Nephron progenitor cell (in vitro differentiated cells): ENCODE measurements at regions not wholly inside any gene's neighbourhood (a gene's known extent, or its start where the extent isn't known, plus 50 kb on each side); places are given as distances from the start of the nearest gene placed in this dataset.
A peak's percentile ranks its signal among the peaks of the same experiment; 100 is the strongest.
"Not testable (repeated sequence)": the region's sequence is repeated elsewhere in the genome, so short reads cannot be mapped to it uniquely, and the experiment has no call there.

Experiments used
- DNase-seq: peaks from one replicate; pipeline ENCODE4 v3.0.0; 2021
- H3K27ac Mint-ChIP-seq: 2 replicates; pipeline ENCODE4 v1.8.0; 2021; ENCODE audit warnings: mild to moderate bottlenecking, moderate library complexity, mixed read lengths
- H3K27me3 Mint-ChIP-seq: 2 replicates; pipeline ENCODE4 v1.8.0; 2021; ENCODE audit warnings: mild to moderate bottlenecking, low read depth, mixed read lengths; ENCODE audit not compliant: poor library complexity
- H3K36me3 Mint-ChIP-seq: 2 replicates; pipeline ENCODE4 v1.8.0; 2021; ENCODE audit warnings: low read depth, mixed read lengths
- H3K4me1 Mint-ChIP-seq: 2 replicates; pipeline ENCODE4 v1.8.0; 2021; ENCODE audit warnings: mixed read lengths
- H3K4me3 Mint-ChIP-seq: 2 replicates; pipeline ENCODE4 v1.8.0; 2021; ENCODE audit warnings: mild to moderate bottlenecking, moderate library complexity, mixed read lengths
- H3K9me3 Mint-ChIP-seq: 2 replicates; pipeline ENCODE4 v1.8.0; 2021; ENCODE audit warnings: mild to moderate bottlenecking, moderate library complexity, mixed read lengths
- TF ChIP-seq, protein P1 (sequence below): fragments of 200-600 bp; sonication (generic); IDR thresholded peaks from 2 replicates; pipeline ENCODE4 v1.5.0; 2021; ENCODE audit warnings: antibody characterized with exemption

GRCh38 chr2:66185497-66186054 lies 249.3 kb upstream of the MEIS1 start:
- H3K27ac Mint-ChIP-seq = no peak overlapping the region
- no peaks in the 10 kb centered on the region for H3K27me3 Mint-ChIP-seq
- H3K9me3 Mint-ChIP-seq = peaks cover 5% of the 10 kb centered on the region
- no peaks in the 10 kb centered on the region for H3K36me3 Mint-ChIP-seq
- TF ChIP-seq, protein P1, sequence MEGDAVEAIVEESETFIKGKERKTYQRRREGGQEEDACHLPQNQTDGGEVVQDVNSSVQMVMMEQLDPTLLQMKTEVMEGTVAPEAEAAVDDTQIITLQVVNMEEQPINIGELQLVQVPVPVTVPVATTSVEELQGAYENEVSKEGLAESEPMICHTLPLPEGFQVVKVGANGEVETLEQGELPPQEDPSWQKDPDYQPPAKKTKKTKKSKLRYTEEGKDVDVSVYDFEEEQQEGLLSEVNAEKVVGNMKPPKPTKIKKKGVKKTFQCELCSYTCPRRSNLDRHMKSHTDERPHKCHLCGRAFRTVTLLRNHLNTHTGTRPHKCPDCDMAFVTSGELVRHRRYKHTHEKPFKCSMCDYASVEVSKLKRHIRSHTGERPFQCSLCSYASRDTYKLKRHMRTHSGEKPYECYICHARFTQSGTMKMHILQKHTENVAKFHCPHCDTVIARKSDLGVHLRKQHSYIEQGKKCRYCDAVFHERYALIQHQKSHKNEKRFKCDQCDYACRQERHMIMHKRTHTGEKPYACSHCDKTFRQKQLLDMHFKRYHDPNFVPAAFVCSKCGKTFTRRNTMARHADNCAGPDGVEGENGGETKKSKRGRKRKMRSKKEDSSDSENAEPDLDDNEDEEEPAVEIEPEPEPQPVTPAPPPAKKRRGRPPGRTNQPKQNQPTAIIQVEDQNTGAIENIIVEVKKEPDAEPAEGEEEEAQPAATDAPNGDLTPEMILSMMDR = no peak
- DNase-seq = no peak
- peaks cover 10% of the 10 kb centered on the region for H3K4me1 Mint-ChIP-seq
- H3K4me3 Mint-ChIP-seq = no peak overlapping the region

- H3K4me1 Mint-ChIP-seq = peaks cover 20% of the 10 kb centered on the region
- not testable (repeated sequence) for H3K4me3 Mint-ChIP-seq, DNase-seq, H3K27ac Mint-ChIP-seq, H3K27me3 Mint-ChIP-seq
- H3K9me3 Mint-ChIP-seq = peaks cover 45% of the 10 kb centered on the region
- peaks cover 24% of the 10 kb centered on the region for H3K36me3 Mint-ChIP-seq
Observed at GRCh38 chr2:66177128-66177796, 257.7 kb upstream of the MEIS1 start.

DNA sequence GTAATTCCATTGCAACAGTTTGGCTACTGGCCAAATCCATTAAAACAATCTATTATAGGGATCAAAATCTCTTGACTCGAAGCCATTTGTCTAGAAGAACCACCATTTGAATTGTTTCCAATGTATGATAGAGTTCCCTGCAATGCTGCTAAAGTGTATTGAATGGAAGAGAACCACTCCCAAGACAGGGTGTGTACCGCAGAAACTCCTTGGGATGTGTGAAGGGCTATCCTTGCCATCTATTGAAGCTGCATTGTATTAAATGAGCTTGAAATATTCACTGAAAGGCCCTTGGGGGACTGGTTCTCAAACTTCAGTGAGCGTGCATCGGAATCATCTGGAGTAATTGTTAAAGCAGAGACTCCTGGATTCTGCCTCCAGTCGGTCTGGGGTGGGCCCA lies 260.4 kb upstream of the MEIS1 start:
- no peak overlapping the region for H3K4me3 Mint-ChIP-seq
- TF ChIP-seq, protein P1 = no peak
- no peaks in the 10 kb centered on the region for H3K27me3 Mint-ChIP-seq
- H3K36me3 Mint-ChIP-seq = peaks cover 24% of the 10 kb centered on the region
- DNase-seq = no peak
- no peak overlapping the region for H3K27ac Mint-ChIP-seq
- peaks cover 42% of the 10 kb centered on the region for H3K9me3 Mint-ChIP-seq
- H3K4me1 Mint-ChIP-seq = peaks cover 43% of the 10 kb centered on the region

DNA sequence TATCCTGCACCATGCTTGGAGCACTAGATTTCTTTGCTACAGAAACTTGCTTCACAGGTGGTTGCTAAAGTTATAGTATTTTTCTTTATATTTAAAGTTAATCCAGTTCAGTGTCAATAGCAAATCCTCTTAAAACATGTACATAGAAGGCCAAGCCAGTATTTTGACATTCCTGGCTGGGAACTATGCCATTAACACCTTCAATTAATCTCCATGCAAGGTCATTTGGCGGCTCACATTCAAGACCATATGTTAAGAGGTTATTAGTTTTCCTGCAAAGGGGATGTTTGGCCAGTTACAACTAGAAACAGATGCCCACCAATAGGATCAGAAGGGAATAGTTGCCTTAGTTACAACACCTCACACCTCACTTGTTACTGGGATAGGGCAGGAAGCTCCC lies 261.3 kb upstream of the MEIS1 start:
- Mint-ChIP-seq H3K9me3 (peaks cover 39% of the 10 kb centered on the region), H3K27ac (no peak overlapping the region), H3K36me3 (peaks cover 24% of the 10 kb centered on the region), H3K4me1 (peaks cover 43% of the 10 kb centered on the region), H3K27me3 (no peaks in the 10 kb centered on the region), H3K4me3 (no peak overlapping the region)
- TF ChIP-seq, protein P1 = no peak
- no peak for DNase-seq

GRCh38 chr2:66171530-66171929 lies 263.4 kb upstream of the MEIS1 start:
- Mint-ChIP-seq H3K36me3 (peaks cover 18% of the 10 kb centered on the region), H3K9me3 (peaks cover 23% of the 10 kb centered on the region), H3K4me3 (peak overlapping the region; percentile 45), H3K27me3 (no peaks in the 10 kb centered on the region), H3K27ac (peak overlapping the region; percentile 58), H3K4me1 (peaks cover 53% of the 10 kb centered on the region)
- TF ChIP-seq, protein P1 = no peak
- DNase-seq = peak; percentile 15

DNA sequence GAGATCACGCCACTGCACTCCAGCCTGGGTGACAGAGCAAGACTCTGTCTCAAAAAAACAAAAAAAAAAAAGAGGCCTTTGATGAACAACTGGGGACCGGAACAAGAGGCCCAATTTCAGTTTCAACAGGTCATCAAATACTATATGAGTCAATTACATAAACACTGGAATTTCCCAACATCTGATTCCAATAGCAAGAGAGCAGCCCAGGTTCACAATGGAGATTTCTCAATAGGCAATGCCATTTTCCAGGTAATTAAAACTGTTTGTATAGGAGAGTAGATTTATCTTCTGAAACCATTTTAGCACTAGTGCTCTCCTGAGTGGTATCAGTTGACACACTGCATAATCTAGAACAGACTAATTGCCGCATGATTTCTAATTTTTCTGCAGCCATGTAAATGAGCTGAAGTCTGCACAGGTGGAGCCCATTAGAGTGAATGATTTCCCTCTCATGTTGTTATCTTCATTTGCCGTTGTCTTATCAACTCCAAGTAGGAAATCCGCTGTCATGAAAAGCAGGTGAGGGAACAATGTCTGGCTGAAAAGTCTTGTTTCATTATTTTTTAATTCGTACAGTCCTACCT lies 264.1 kb upstream of the MEIS1 start:
- H3K4me1 Mint-ChIP-seq = peaks cover 53% of the 10 kb centered on the region
- peak overlapping the region; percentile 58 for H3K27ac Mint-ChIP-seq
- TF ChIP-seq, protein P1 = no peak
- peaks cover 15% of the 10 kb centered on the region for H3K36me3 Mint-ChIP-seq
- no peaks in the 10 kb centered on the region for H3K27me3 Mint-ChIP-seq
- H3K4me3 Mint-ChIP-seq = peak overlapping the region; percentile 28
- peaks cover 16% of the 10 kb centered on the region for H3K9me3 Mint-ChIP-seq
- no peak for DNase-seq
